IgD-negative memory B cell (primary cell): ENCODE measurements at regions not wholly inside any gene's neighbourhood (a gene's known extent, or its start where the extent isn't known, plus 50 kb on each side); places are given as distances from the start of the nearest gene placed in this dataset.
A peak's percentile ranks its signal among the peaks of the same experiment; 100 is the strongest.

Source experiments
- H3K27ac Mint-ChIP-seq, 3 donors: one replicate each; pipeline ENCODE4 v1.8.0; 2020 to 2022; ENCODE audit warnings: mild to moderate bottlenecking in 3 of 3, mixed read lengths in 3 of 3, moderate library complexity in 1 of 3
- H3K27me3 Mint-ChIP-seq: one replicate; pipeline ENCODE4 v1.8.0; 2021; ENCODE audit warnings: mixed read lengths
- H3K36me3 Mint-ChIP-seq: one replicate; pipeline ENCODE4 v1.8.0; 2020; ENCODE audit warnings: mild to moderate bottlenecking, mixed read lengths
- H3K4me1 Mint-ChIP-seq, 3 donors: one replicate each; pipeline ENCODE4 v1.8.0; 2020 to 2022; ENCODE audit warnings: mixed read lengths in 3 of 3, mild to moderate bottlenecking in 1 of 3
- H3K4me3 Mint-ChIP-seq, 4 donors: one replicate each; pipeline ENCODE4 v1.8.0; 2020 to 2022; ENCODE audit warnings: mild to moderate bottlenecking in 4 of 4, mixed read lengths in 4 of 4, moderate library complexity in 3 of 4
- H3K9me3 Mint-ChIP-seq, 3 donors: one replicate each; pipeline ENCODE4 v1.8.0; 2020 to 2021; ENCODE audit warnings: mixed read lengths in 3 of 3, mild to moderate bottlenecking in 1 of 3

DNA sequence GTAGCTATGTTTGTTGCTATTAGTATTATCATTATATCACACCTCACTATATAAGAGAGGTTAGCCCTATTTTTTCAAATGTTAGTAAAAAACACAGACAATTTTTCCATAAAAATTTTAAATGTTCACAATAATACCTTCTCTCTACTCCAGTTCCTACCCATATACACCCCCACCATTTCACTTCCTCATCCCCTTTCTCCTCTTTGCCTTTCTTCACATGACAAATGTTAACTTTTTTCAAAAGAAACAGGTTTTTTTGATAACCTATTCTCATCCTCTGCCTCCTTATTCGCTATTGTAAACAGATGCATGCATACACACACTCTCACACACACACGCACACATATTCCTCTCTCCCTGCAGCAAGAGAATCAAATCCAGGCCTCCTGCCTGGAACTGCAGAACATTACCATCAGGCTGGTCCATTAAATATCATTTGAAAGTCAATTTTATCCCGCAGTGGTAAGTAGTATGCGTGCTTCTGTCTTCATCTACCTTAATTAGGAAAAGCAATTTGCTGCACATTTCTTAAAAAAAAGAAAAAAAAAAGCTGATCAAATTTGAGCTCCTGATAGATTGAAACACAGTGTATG lies 55.5 kb downstream of the MID1IP1 start:
- H3K4me3 Mint-ChIP-seq, result no peak overlapping the region
- no peaks in the 10 kb centered on the region for H3K4me1 Mint-ChIP-seq
- no peak overlapping the region for H3K27ac Mint-ChIP-seq
- H3K36me3 Mint-ChIP-seq, result no peaks in the 10 kb centered on the region
- peaks cover 2% of the 10 kb centered on the region for H3K27me3 Mint-ChIP-seq
- H3K9me3 Mint-ChIP-seq, result no peaks in the 10 kb centered on the region

- no peaks in the 10 kb centered on the region for H3K9me3 Mint-ChIP-seq
- H3K4me1 Mint-ChIP-seq, result no peaks in the 10 kb centered on the region
- no peak overlapping the region for H3K4me3 Mint-ChIP-seq
- no peak overlapping the region for H3K27ac Mint-ChIP-seq
- peaks cover 2% of the 10 kb centered on the region for H3K27me3 Mint-ChIP-seq
- H3K36me3 Mint-ChIP-seq, result no peaks in the 10 kb centered on the region
These were observed 56.7 kb downstream of the MID1IP1 start for GRCh38 chrX:38857736-38858523.

GRCh38 chrX:38859602-38860001 lies 58.3 kb downstream of the MID1IP1 start:
- Mint-ChIP-seq H3K27ac (no peak overlapping the region), H3K9me3 (no peaks in the 10 kb centered on the region), H3K4me1 (no peaks in the 10 kb centered on the region), H3K27me3 (peaks cover 2% of the 10 kb centered on the region), H3K4me3 (no peak overlapping the region), H3K36me3 (no peaks in the 10 kb centered on the region)

- no peaks in the 10 kb centered on the region for H3K36me3 Mint-ChIP-seq
- peaks cover 2% of the 10 kb centered on the region for H3K27me3 Mint-ChIP-seq
- H3K27ac Mint-ChIP-seq, result no peak overlapping the region
- no peaks in the 10 kb centered on the region for H3K9me3 Mint-ChIP-seq
- H3K4me3 Mint-ChIP-seq, result no peak overlapping the region
- no peaks in the 10 kb centered on the region for H3K4me1 Mint-ChIP-seq
These were observed 59.1 kb downstream of the MID1IP1 start for GRCh38 chrX:38860106-38861013.

DNA sequence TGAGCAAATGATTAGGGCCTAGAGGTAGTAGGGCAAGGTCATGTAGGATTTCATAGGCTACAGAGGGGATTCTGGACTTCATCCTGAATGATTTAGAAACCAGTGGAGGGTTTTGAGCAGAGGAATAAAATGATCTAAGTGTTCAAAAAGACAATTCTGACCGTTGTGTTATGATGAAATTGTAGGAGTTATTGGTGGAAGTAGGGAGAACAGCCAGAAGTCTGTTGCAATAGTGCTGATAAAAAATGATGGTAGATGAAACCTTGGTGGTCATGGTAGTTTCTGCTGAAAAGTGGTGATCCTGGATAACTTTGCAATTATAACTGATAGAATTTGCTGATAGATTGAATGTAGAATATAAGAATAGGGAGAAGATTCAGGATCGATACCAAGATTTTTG lies 60.2 kb downstream of the MID1IP1 start:
- H3K27ac Mint-ChIP-seq, result no peak overlapping the region
- no peaks in the 10 kb centered on the region for H3K9me3 Mint-ChIP-seq
- H3K4me3 Mint-ChIP-seq, result no peak overlapping the region
- peaks cover 2% of the 10 kb centered on the region for H3K27me3 Mint-ChIP-seq
- H3K4me1 Mint-ChIP-seq, result no peaks in the 10 kb centered on the region
- no peaks in the 10 kb centered on the region for H3K36me3 Mint-ChIP-seq

DNA sequence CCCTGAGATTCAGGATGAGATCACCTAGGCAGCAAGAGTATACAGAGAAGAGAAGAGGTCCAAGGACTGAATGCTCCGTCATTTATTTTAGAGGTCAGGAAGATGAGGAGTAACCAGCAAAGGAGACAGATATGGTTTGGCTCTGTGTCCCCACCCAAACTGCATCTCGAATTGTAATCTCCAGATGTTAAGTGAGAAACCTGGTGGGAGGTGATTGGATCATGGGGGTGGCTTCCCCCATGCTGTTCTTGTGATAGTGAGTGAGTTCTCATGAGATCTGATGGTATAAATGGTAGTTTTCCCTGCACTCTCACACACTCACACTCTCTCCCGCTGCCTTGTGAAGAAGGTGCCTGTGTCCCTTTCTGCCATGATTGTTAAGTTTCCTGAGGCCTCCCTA lies 60.8 kb downstream of the MID1IP1 start:
- Mint-ChIP-seq H3K27ac (no peak overlapping the region), H3K9me3 (no peaks in the 10 kb centered on the region), H3K4me1 (no peaks in the 10 kb centered on the region), H3K4me3 (no peak overlapping the region), H3K27me3 (peaks cover 2% of the 10 kb centered on the region), H3K36me3 (no peaks in the 10 kb centered on the region)

GRCh38 chrX:38864165-38864564 lies 62.9 kb downstream of the MID1IP1 start:
- no peak overlapping the region for H3K27ac Mint-ChIP-seq
- H3K27me3 Mint-ChIP-seq, result no peaks in the 10 kb centered on the region
- no peaks in the 10 kb centered on the region for H3K36me3 Mint-ChIP-seq
- no peak overlapping the region for H3K4me3 Mint-ChIP-seq
- peaks cover 0 to 1% (median 0%) of the 10 kb centered on the region in 3 donors for H3K9me3 Mint-ChIP-seq
- H3K4me1 Mint-ChIP-seq, result no peaks in the 10 kb centered on the region

- Mint-ChIP-seq H3K27ac (peak overlapping the region in 1 of 3 donors; percentile 66), H3K4me1 (no peaks in the 10 kb centered on the region)
These were observed 67.1 kb downstream of the MID1IP1 start for GRCh38 chrX:38868321-38868720.

GRCh38 chrX:38868941-38869401 lies 67.7 kb downstream of the MID1IP1 start:
- Mint-ChIP-seq H3K27ac (peak overlapping the region in 1 of 3 donors; percentile 66), H3K4me1 (no peaks in the 10 kb centered on the region), H3K9me3 (peaks cover 0 to 1% (median 0%) of the 10 kb centered on the region in 3 donors), H3K36me3 (no peaks in the 10 kb centered on the region), H3K4me3 (no peak overlapping the region), H3K27me3 (peaks cover 2% of the 10 kb centered on the region)

More at GRCh38 chrX:38868321-38868720, 67.1 kb downstream of the MID1IP1 start:
- Mint-ChIP-seq H3K27me3 (peaks cover 2% of the 10 kb centered on the region), H3K36me3 (no peaks in the 10 kb centered on the region), H3K4me3 (no peak overlapping the region), H3K9me3 (peaks cover 0 to 1% (median 0%) of the 10 kb centered on the region in 3 donors)

DNA sequence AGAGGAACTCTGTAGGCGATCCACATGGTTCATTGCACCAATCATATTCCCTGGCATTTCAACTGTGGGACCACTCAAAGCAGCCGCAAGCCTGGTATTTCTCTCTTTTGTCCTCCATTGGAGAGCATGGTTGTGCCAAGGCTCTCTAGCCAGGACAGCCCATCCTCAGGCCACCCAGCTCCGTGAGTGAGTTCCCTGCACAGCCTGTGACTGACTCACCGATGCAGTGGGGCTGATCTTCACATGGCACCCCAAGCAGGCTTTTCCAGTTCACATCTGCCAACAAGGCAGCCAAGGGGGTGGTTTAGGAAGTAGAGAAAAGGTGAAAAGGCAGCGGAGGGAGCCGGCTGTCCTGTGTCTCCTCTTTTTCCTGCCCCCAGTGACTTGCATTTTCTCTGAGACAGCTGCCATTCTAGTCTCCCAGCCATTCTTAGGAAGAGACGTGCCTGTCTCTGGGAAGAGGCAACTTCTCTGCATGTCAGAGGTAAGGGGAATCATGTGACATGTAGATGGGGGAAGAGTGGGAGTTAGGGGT lies 69.2 kb downstream of the MID1IP1 start:
- Mint-ChIP-seq H3K4me1 (no peaks in the 10 kb centered on the region), H3K9me3 (peaks cover 0 to 1% (median 0%) of the 10 kb centered on the region in 3 donors), H3K27me3 (peaks cover 2% of the 10 kb centered on the region), H3K36me3 (no peaks in the 10 kb centered on the region), H3K27ac (no peak overlapping the region), H3K4me3 (no peak overlapping the region)

GRCh38 chrX:38871129-38872029 lies 70.1 kb downstream of the MID1IP1 start:
- H3K27me3 Mint-ChIP-seq, result peaks cover 2% of the 10 kb centered on the region
- peaks cover 0 to 1% (median 0%) of the 10 kb centered on the region in 3 donors for H3K9me3 Mint-ChIP-seq
- H3K4me1 Mint-ChIP-seq, result no peaks in the 10 kb centered on the region
- H3K4me3 Mint-ChIP-seq, result no peak overlapping the region
- no peak overlapping the region for H3K27ac Mint-ChIP-seq
- no peaks in the 10 kb centered on the region for H3K36me3 Mint-ChIP-seq

GRCh38 chrX:38877366-38877765 lies 76.1 kb downstream of the MID1IP1 start:
- Mint-ChIP-seq H3K27me3 (no peaks in the 10 kb centered on the region), H3K27ac (no peak overlapping the region), H3K4me1 (peaks cover 6 to 32% (median 19%) of the 10 kb centered on the region in 3 donors), H3K4me3 (no peak overlapping the region), H3K9me3 (no peaks in the 10 kb centered on the region), H3K36me3 (no peaks in the 10 kb centered on the region)

DNA sequence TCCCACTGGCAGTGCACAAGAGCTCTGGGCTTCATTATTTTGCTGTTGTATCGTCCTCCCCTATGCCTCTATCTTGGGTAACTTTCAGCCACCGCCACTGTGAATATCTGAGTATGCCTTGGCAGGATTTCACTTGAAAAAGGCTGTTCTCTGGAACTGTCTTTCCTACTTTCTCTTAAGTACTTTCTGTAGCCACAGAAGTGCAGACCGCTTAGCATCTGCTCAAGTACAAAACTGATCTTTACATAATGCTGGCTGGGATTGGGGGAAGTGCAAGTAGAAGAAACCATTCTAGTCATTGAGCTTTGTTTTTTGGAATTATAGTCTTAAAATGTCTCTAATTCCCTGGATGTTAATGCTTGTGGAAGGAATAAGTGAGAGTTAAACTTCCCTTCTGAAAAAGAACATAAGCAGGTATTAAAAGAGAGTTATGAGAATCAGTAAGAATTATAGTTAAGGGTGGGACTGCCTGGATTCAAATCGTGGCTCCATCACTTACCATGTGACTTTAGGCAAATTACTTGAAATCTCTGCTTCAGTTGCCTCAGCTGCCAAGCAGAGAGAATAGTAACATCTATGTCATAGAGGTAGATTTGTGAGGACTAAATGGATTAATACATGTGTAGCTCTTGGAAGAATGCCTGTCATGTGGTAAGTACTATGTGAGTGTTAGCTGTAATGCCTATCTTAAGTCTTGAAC lies 77.5 kb downstream of the MID1IP1 start:
- H3K4me3 Mint-ChIP-seq, result peak overlapping the region in 2 of 4 donors; percentile 50 to 63
- H3K4me1 Mint-ChIP-seq, result peaks cover 6 to 32% (median 19%) of the 10 kb centered on the region in 3 donors

More for the DNA sequence above, 77.5 kb downstream of the MID1IP1 start:
- H3K9me3 Mint-ChIP-seq, result no peaks in the 10 kb centered on the region
- peak overlapping the region in 2 of 3 donors; percentile 71 to 86 for H3K27ac Mint-ChIP-seq
- H3K27me3 Mint-ChIP-seq, result no peaks in the 10 kb centered on the region
- H3K36me3 Mint-ChIP-seq, result no peaks in the 10 kb centered on the region
